ENCODE measurements at regions not wholly inside any gene's neighbourhood (a gene's known extent, or its start where the extent isn't known, plus 50 kb on each side); places are given as distances from the start of the nearest gene placed in this dataset.
"Not testable (repeated sequence)": the region's sequence is repeated elsewhere in the genome, so short reads cannot be mapped to it uniquely, and the experiment has no call there.

DNA sequence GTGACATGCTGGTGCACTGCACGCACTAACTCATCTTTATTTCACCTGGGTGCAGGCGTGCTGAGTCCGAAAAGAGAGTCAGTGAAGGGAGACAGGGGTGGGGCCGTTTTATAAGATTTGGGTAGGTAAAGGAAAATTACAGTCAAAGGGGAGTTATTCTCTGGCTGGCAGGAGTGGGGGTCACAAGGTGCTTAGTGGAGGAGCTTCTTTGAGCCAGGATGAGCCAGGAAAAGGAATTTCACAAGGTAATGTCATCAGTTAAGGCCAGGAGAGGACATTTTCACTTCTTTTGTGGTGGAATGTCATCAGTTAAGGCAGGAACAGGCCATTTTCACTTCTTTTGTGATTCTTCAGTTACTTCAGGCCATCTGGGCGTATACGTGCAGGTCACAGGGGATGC is 1734.9 kb downstream of the SLITRK5 start:
- not testable (repeated sequence) for TF ChIP-seq CTCF, POLR2AphosphoS5 (IDR thresholded peaks at IDR 0.05)

Data from sigmoid colon (tissue), 4 donors.